ENCODE measurements at regions not wholly inside any gene's neighbourhood (a gene's known extent, or its start where the extent isn't known, plus 50 kb on each side); places are given as distances from the start of the nearest gene placed in this dataset.

DNA sequence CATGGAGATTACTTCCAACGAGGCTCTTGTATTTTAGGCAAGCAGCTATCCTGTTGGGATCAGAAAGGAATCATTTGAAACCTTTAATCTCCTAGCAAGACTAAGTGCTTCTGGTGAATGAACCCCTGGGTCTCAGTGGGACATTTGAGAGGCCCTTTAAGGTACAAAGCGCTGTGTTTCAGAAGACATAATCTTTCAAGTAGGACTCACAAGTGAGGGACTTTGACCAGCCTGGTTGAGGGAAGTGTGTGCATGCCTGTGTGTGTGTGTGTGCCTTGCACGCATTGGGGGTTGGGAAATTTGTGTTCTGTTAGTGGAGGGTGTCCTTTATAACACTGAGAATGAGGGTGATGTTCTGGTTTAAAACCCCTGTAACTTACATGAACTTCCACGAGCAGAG, 64.4 kb upstream of the KCNG1 start:
- Histone ChIP-seq H3K27me3 (replicated peaks; ENCODE audit: control insufficient read depth, insufficient read depth, low read length, poor library complexity, severe bottlenecking) (peaks cover 18% of the 10 kb centered on the region), H3K4me1 (ENCODE audit: control insufficient read depth, insufficient read depth, low read length, poor library complexity, severe bottlenecking) (no peaks in the 10 kb centered on the region), H3K4me3 (ENCODE audit: insufficient read depth, low read depth, low read length, poor library complexity, severe bottlenecking) (no peak overlapping the region)

GRCh38 chr20:51085769-51086168, 62.9 kb upstream of the KCNG1 start:
- H3K4me1 ChIP-seq (ENCODE audit: control insufficient read depth, insufficient read depth, low read length, poor library complexity, severe bottlenecking) = no peaks in the 10 kb centered on the region
- peaks cover 8% of the 10 kb centered on the region for H3K27me3 ChIP-seq (replicated peaks; ENCODE audit: control insufficient read depth, insufficient read depth, low read length, poor library complexity, severe bottlenecking)
- no peak overlapping the region for H3K27ac ChIP-seq (ENCODE audit: insufficient read depth, low read length, poor library complexity, severe bottlenecking)
- H3K9me3 ChIP-seq (ENCODE audit: control insufficient read depth, low read length) = no peaks in the 10 kb centered on the region
- DNase-seq = no peak
- no peaks in the 10 kb centered on the region for H3K36me3 ChIP-seq (ENCODE audit: control insufficient read depth, insufficient read depth, low read length)
- H3K4me3 ChIP-seq (ENCODE audit: insufficient read depth, low read depth, low read length, poor library complexity, severe bottlenecking) = no peak overlapping the region

More for the DNA sequence above, 64.4 kb upstream of the KCNG1 start:
- Histone ChIP-seq H3K27ac (ENCODE audit: insufficient read depth, low read length, poor library complexity, severe bottlenecking) (no peak overlapping the region), H3K36me3 (ENCODE audit: control insufficient read depth, insufficient read depth, low read length) (no peaks in the 10 kb centered on the region), H3K9me3 (ENCODE audit: control insufficient read depth, low read length) (no peaks in the 10 kb centered on the region)
- DNase-seq = no peak

- H3K27me3 ChIP-seq (replicated peaks; ENCODE audit: control insufficient read depth, insufficient read depth, low read length, poor library complexity, severe bottlenecking) = peaks cover 6% of the 10 kb centered on the region
- H3K4me3 ChIP-seq (ENCODE audit: insufficient read depth, low read depth, low read length, poor library complexity, severe bottlenecking) = no peak overlapping the region
- no peaks in the 10 kb centered on the region for H3K4me1 ChIP-seq (ENCODE audit: control insufficient read depth, insufficient read depth, low read length, poor library complexity, severe bottlenecking)
- no peak for DNase-seq
- no peak overlapping the region for H3K27ac ChIP-seq (ENCODE audit: insufficient read depth, low read length, poor library complexity, severe bottlenecking)
- H3K9me3 ChIP-seq (ENCODE audit: control insufficient read depth, low read length) = no peaks in the 10 kb centered on the region
- no peaks in the 10 kb centered on the region for H3K36me3 ChIP-seq (ENCODE audit: control insufficient read depth, insufficient read depth, low read length)
These were observed 61.9 kb upstream of the KCNG1 start for GRCh38 chr20:51084593-51085377.

DNA sequence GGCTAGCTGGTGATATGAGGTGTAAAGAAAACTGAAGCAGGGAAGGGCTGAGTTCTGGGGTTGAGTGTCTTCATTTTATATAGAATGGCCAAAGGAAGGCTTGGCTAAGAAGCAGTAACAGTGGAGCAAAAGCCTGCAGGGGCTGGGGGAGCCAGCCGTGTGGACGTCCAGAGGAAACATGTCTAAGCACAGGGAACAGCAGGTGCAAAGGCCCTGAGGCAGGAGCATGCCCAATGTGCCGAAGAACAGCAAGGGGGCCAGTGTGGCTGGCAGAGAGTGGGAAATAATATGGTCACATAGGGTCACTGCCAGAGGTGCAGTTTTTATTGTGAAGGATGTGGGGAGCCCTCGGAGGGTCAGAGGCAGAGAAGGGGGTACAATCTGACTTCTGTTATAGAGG, 60.5 kb upstream of the KCNG1 start:
- Histone ChIP-seq H3K27me3 (replicated peaks; ENCODE audit: control insufficient read depth, insufficient read depth, low read length, poor library complexity, severe bottlenecking) (peaks cover 6% of the 10 kb centered on the region), H3K4me3 (ENCODE audit: insufficient read depth, low read depth, low read length, poor library complexity, severe bottlenecking) (no peak overlapping the region), H3K36me3 (ENCODE audit: control insufficient read depth, insufficient read depth, low read length) (no peaks in the 10 kb centered on the region), H3K9me3 (ENCODE audit: control insufficient read depth, low read length) (no peaks in the 10 kb centered on the region), H3K4me1 (ENCODE audit: control insufficient read depth, insufficient read depth, low read length, poor library complexity, severe bottlenecking) (no peaks in the 10 kb centered on the region), H3K27ac (ENCODE audit: insufficient read depth, low read length, poor library complexity, severe bottlenecking) (no peak overlapping the region)
- DNase-seq = no peak

DNA sequence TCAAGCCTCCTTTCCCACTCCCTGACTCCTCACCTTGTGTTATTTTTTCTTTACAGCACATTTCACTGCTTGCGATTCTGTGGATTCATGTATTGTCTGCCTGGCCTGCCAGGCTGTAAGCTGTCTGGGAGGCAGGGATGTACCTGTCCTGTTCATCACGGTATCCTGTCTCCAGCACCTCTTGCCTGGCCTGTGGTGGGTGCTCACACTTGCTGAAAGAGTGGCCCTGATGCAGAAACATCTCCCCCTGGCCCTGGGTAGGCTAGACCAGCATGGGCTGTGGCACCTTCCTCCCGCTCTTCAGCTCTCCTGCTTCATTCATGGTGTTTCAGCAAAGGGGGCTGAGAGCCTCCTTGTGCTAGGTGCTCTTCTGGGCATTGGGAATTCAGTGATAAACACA, 60.1 kb upstream of the KCNG1 start:
- H3K4me1 ChIP-seq (ENCODE audit: control insufficient read depth, insufficient read depth, low read length, poor library complexity, severe bottlenecking) = no peaks in the 10 kb centered on the region

GRCh38 chr20:51080516-51080915, 57.6 kb upstream of the KCNG1 start:
- Histone ChIP-seq H3K9me3 (ENCODE audit: control insufficient read depth, low read length) (no peaks in the 10 kb centered on the region), H3K27me3 (replicated peaks; ENCODE audit: control insufficient read depth, insufficient read depth, low read length, poor library complexity, severe bottlenecking) (peaks cover 4% of the 10 kb centered on the region), H3K4me1 (ENCODE audit: control insufficient read depth, insufficient read depth, low read length, poor library complexity, severe bottlenecking) (no peaks in the 10 kb centered on the region), H3K36me3 (ENCODE audit: control insufficient read depth, insufficient read depth, low read length) (no peaks in the 10 kb centered on the region), H3K4me3 (ENCODE audit: insufficient read depth, low read depth, low read length, poor library complexity, severe bottlenecking) (no peak overlapping the region), H3K27ac (ENCODE audit: insufficient read depth, low read length, poor library complexity, severe bottlenecking) (no peak overlapping the region)
- no peak for DNase-seq

More for the DNA sequence above, 60.1 kb upstream of the KCNG1 start:
- H3K27ac ChIP-seq (ENCODE audit: insufficient read depth, low read length, poor library complexity, severe bottlenecking) = no peak overlapping the region
- no peaks in the 10 kb centered on the region for H3K36me3 ChIP-seq (ENCODE audit: control insufficient read depth, insufficient read depth, low read length)
- H3K4me3 ChIP-seq (ENCODE audit: insufficient read depth, low read depth, low read length, poor library complexity, severe bottlenecking) = no peak overlapping the region
- no peaks in the 10 kb centered on the region for H3K9me3 ChIP-seq (ENCODE audit: control insufficient read depth, low read length)
- H3K27me3 ChIP-seq (replicated peaks; ENCODE audit: control insufficient read depth, insufficient read depth, low read length, poor library complexity, severe bottlenecking) = peaks cover 6% of the 10 kb centered on the region
- DNase-seq = no peak

DNA sequence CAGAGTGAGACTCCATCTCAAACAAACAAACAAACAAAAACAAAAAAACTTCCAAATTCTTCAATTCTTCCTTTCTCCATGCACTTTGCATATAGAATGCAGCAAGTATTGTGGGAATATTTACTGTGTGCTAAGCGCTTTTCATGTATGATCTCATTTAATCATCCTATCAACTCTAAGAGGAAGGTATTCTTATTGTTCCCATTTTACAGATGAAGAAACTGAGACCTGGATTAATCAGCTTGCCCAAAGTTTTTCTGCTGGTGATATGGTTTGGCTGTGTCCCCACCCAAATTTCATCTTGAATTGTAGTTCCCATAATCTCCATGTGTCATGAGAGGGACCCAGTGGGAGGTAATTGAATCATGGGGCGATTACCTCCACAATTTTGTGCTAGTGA, 56.6 kb upstream of the KCNG1 start:
- H3K9me3 ChIP-seq (ENCODE audit: control insufficient read depth, low read length) = no peaks in the 10 kb centered on the region
- H3K4me1 ChIP-seq (ENCODE audit: control insufficient read depth, insufficient read depth, low read length, poor library complexity, severe bottlenecking) = no peaks in the 10 kb centered on the region
- no peak overlapping the region for H3K4me3 ChIP-seq (ENCODE audit: insufficient read depth, low read depth, low read length, poor library complexity, severe bottlenecking)
- DNase-seq = no peak
- no peak overlapping the region for H3K27ac ChIP-seq (ENCODE audit: insufficient read depth, low read length, poor library complexity, severe bottlenecking)
- no peaks in the 10 kb centered on the region for H3K36me3 ChIP-seq (ENCODE audit: control insufficient read depth, insufficient read depth, low read length)
- H3K27me3 ChIP-seq (replicated peaks; ENCODE audit: control insufficient read depth, insufficient read depth, low read length, poor library complexity, severe bottlenecking) = peaks cover 2% of the 10 kb centered on the region

- H3K4me1 ChIP-seq (ENCODE audit: control insufficient read depth, insufficient read depth, low read length, poor library complexity, severe bottlenecking) = no peaks in the 10 kb centered on the region
- DNase-seq = no peak
- H3K36me3 ChIP-seq (ENCODE audit: control insufficient read depth, insufficient read depth, low read length) = no peaks in the 10 kb centered on the region
- no peak overlapping the region for H3K27ac ChIP-seq (ENCODE audit: insufficient read depth, low read length, poor library complexity, severe bottlenecking)
- H3K4me3 ChIP-seq (ENCODE audit: insufficient read depth, low read depth, low read length, poor library complexity, severe bottlenecking) = no peak overlapping the region
- H3K27me3 ChIP-seq (replicated peaks; ENCODE audit: control insufficient read depth, insufficient read depth, low read length, poor library complexity, severe bottlenecking) = no peaks in the 10 kb centered on the region
- H3K9me3 ChIP-seq (ENCODE audit: control insufficient read depth, low read length) = no peaks in the 10 kb centered on the region
These were observed 54.8 kb upstream of the KCNG1 start for GRCh38 chr20:51077686-51078060.

DNA sequence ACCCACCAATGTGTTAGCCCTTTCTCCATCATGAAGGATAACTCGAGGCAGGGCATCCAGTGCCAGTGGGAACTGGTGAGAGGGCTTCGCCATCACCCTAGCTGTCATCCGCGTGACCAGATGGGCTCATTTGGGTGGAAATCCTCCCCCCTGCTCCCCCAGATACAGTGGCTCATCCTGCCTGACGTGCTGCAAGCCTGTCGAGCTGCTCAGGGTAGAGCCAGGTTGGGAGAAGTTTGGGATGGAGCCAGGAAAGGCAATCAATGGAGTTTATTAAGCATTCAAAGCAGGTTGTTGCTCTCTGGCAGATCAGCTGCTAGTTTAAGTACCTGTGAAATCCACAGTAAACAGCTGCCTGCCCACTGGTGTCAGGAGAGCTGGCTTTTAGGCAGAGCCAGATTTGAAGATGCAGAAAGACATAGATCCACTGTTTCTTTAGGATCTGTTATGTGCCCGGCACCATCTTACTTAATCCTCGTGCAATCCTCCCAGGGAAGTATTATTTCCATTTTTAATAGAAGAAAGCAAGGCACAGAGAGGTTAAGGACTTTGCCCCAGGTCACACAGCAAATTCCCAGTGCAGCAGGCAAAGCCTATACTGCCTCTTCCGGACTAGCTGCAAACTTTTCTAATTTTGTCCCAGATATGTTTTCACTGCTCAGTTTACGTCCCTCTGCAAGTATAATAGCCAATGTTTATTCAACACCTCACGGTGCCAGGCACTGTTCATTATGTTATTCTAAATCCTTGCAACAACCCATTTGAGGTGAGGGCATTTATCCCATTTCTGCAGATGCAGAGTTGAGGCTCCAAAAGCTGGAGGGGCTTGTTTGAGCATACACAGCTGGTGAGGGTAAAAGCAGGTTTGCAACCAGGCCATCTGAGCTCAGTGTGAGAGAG, 54.1 kb upstream of the KCNG1 start:
- Histone ChIP-seq H3K36me3 (ENCODE audit: control insufficient read depth, insufficient read depth, low read length) (no peaks in the 10 kb centered on the region), H3K4me1 (ENCODE audit: control insufficient read depth, insufficient read depth, low read length, poor library complexity, severe bottlenecking) (no peaks in the 10 kb centered on the region), H3K27ac (ENCODE audit: insufficient read depth, low read length, poor library complexity, severe bottlenecking) (no peak overlapping the region), H3K4me3 (ENCODE audit: insufficient read depth, low read depth, low read length, poor library complexity, severe bottlenecking) (no peak overlapping the region), H3K9me3 (ENCODE audit: control insufficient read depth, low read length) (no peaks in the 10 kb centered on the region), H3K27me3 (replicated peaks; ENCODE audit: control insufficient read depth, insufficient read depth, low read length, poor library complexity, severe bottlenecking) (no peaks in the 10 kb centered on the region)
- DNase-seq = no peak

- Histone ChIP-seq H3K27ac (ENCODE audit: insufficient read depth, low read length, poor library complexity, severe bottlenecking) (no peak overlapping the region), H3K9me3 (ENCODE audit: control insufficient read depth, low read length) (no peaks in the 10 kb centered on the region), H3K36me3 (ENCODE audit: control insufficient read depth, insufficient read depth, low read length) (no peaks in the 10 kb centered on the region), H3K4me3 (ENCODE audit: insufficient read depth, low read depth, low read length, poor library complexity, severe bottlenecking) (no peak overlapping the region), H3K27me3 (replicated peaks; ENCODE audit: control insufficient read depth, insufficient read depth, low read length, poor library complexity, severe bottlenecking) (no peaks in the 10 kb centered on the region), H3K4me1 (ENCODE audit: control insufficient read depth, insufficient read depth, low read length, poor library complexity, severe bottlenecking) (no peaks in the 10 kb centered on the region)
- DNase-seq = no peak
These were observed 51.2 kb upstream of the KCNG1 start for GRCh38 chr20:51074062-51074461.
